ENCODE measurements at regions not wholly inside any gene's neighbourhood (a gene's known extent, or its start where the extent isn't known, plus 50 kb on each side); places are given as distances from the start of the nearest gene placed in this dataset.

DNA sequence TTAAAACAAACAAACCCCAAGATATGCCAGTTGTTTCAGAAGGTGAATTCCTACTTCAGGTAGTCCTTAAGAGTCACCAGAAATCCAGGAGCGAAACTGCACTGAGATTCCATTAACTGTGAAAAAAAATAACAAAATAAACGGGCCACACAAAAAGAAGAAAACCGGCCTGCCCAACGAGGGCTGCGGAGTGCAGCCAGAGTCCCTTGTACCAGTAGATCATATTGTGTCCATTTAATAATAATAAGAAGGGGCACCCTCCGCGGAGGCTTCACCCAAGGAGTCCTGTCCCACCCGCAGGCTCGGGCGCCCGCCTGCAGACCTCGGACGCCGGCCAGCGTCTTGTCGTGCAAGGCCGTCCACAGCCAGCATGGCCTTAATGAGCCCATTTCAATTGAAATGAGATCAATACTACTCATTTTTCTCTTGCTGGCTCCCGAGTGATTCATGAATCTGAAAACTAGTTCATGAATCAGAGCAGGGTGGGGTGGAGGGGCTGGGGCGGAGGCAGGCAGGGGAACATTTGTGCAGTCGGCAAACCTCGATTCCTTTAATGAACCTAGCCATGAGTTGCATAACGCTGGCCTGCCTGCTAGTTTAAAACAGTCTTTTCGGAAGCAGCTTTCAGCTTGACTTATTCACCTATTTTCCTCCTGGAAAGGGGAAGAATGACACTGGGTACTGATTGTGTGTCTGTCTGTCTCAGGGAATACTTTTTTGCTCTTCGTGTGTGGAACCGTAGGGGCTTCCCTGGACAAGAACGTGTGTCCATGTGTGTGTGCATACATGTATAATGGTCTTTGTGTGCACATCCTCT lies 113.1 kb upstream of the IRF2BP2 start (continued):
- TF ChIP-seq, protein P1, sequence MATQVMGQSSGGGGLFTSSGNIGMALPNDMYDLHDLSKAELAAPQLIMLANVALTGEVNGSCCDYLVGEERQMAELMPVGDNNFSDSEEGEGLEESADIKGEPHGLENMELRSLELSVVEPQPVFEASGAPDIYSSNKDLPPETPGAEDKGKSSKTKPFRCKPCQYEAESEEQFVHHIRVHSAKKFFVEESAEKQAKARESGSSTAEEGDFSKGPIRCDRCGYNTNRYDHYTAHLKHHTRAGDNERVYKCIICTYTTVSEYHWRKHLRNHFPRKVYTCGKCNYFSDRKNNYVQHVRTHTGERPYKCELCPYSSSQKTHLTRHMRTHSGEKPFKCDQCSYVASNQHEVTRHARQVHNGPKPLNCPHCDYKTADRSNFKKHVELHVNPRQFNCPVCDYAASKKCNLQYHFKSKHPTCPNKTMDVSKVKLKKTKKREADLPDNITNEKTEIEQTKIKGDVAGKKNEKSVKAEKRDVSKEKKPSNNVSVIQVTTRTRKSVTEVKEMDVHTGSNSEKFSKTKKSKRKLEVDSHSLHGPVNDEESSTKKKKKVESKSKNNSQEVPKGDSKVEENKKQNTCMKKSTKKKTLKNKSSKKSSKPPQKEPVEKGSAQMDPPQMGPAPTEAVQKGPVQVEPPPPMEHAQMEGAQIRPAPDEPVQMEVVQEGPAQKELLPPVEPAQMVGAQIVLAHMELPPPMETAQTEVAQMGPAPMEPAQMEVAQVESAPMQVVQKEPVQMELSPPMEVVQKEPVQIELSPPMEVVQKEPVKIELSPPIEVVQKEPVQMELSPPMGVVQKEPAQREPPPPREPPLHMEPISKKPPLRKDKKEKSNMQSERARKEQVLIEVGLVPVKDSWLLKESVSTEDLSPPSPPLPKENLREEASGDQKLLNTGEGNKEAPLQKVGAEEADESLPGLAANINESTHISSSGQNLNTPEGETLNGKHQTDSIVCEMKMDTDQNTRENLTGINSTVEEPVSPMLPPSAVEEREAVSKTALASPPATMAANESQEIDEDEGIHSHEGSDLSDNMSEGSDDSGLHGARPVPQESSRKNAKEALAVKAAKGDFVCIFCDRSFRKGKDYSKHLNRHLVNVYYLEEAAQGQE (IDR thresholded peaks at IDR 0.05; ENCODE audit: borderline replicate concordance) = no peak
- TF ChIP-seq, protein P1 (CRISPR knock-in tag; IDR thresholded peaks at IDR 0.05; ENCODE audit: low read depth) = peak; percentile 17; the same call in 1 of the 2 replicates
- TF ChIP-seq ILK (tag; IDR thresholded peaks at IDR 0.05; ENCODE audit: borderline replicate concordance, low read depth) (no peak), TAF1 (IDR thresholded peaks at IDR 0.05; ENCODE audit: control insufficient read depth, extremely low read depth, insufficient read depth, low read length, severe bottlenecking) (no peak), TGIF2 (CRISPR knock-in tag; IDR thresholded peaks at IDR 0.05) (no peak), ZNF668 (CRISPR knock-in tag; IDR thresholded peaks at IDR 0.05) (peak; percentile 10; the same call in 1 of the 2 replicates), ZNF444 (CRISPR knock-in tag; IDR thresholded peaks at IDR 0.05) (0 out of 2 replicates have a peak, but pooled peaks have one; percentile 14), BHLHE40 (IDR thresholded peaks at IDR 0.05; ENCODE audit: low read length) (no peak), ZNF699 (CRISPR knock-in tag; IDR thresholded peaks at IDR 0.05; ENCODE audit: insufficient replicate concordance) (no peak), BDP1 (IDR thresholded peaks at IDR 0.05; ENCODE audit: insufficient read depth, insufficient read length) (no peak), DPF2 (IDR thresholded peaks at IDR 0.05) (no peak), ZBTB8A (IDR thresholded peaks at IDR 0.05; ENCODE audit: partially characterized antibody) (no peak), ZFP30 (CRISPR knock-in tag; IDR thresholded peaks at IDR 0.05; ENCODE audit: borderline replicate concordance) (no peak), SRSF7 (optimal IDR thresholded peaks at IDR 0.05; ENCODE audit: low read depth, low read length) (no peak), MEF2D (tag; conservative IDR thresholded peaks at IDR 0.05; ENCODE audit: low read depth) (peak; percentile 8; the same call in 1 of the 2 replicates), KLF6 (CRISPR knock-in tag; IDR thresholded peaks at IDR 0.05; ENCODE audit: borderline replicate concordance) (peak; percentile 57; the same call in 1 of the 2 replicates), NFIX (CRISPR knock-in tag; IDR thresholded peaks at IDR 0.05; ENCODE audit: low read depth) (no peak), SMAD3 (CRISPR knock-in tag; conservative IDR thresholded peaks at IDR 0.05) (peak; percentile 3; the same call in 1 of the 2 replicates), CEBPB (tag; IDR thresholded peaks at IDR 0.05) (peak; percentile 76), ZBTB7A (IDR thresholded peaks at IDR 0.05; ENCODE audit: borderline replicate concordance, control insufficient read depth, low read depth, low read length) (no peak)

All from K562 (cell line).